Neutrophil (primary cell): ENCODE measurements at regions not wholly inside any gene's neighbourhood (a gene's known extent, or its start where the extent isn't known, plus 50 kb on each side); places are given as distances from the start of the nearest gene placed in this dataset.

Experiments used
- H3K27ac ChIP-seq: fragments of 200-600 bp; sonication (generic); 2 replicates; pipeline ENCODE4 v1.5.1; 2016; ENCODE audit warnings: mild to moderate bottlenecking, moderate library complexity
- H3K27me3 ChIP-seq: fragments of 200-600 bp; sonication (generic); 2 replicates; pipeline ENCODE4 v1.6.0; 2016; ENCODE audit warnings: mild to moderate bottlenecking
- H3K36me3 ChIP-seq: fragments of 200-600 bp; sonication (generic); 2 replicates; pipeline ENCODE4 v1.5.1; 2017
- H3K4me1 ChIP-seq, 2 experiments: fragments of 200-600 bp in 1 of 2; sonication (generic) in 1 of 2; 1 replicate in 1 of 2; 2 replicates in 1 of 2; pipeline versions ENCODE4 v1.5.1 to v1.6.1; 2013 to 2016; ENCODE audit warnings: low read depth in 1 of 2, low read length in 1 of 2, mild to moderate bottlenecking in 1 of 2, moderate library complexity in 1 of 2; ENCODE audit not compliant: control insufficient read depth in 1 of 2, insufficient read depth in 1 of 2
- H3K4me3 ChIP-seq, 2 experiments: fragments of 200-600 bp in 1 of 2; sonication (generic) in 1 of 2; 1 replicate in 1 of 2; 2 replicates in 1 of 2; pipeline ENCODE4 v1.5.1; 2013 to 2016; ENCODE audit warnings: low read depth in 1 of 2, low read length in 1 of 2, mild to moderate bottlenecking in 1 of 2, moderate library complexity in 1 of 2
- H3K9me3 ChIP-seq: fragments of 200-600 bp; sonication (generic); 2 replicates; pipeline ENCODE4 v1.5.1; 2016
- CTCF ChIP-seq: fragments of 200-600 bp; sonication (generic); IDR thresholded peaks from 2 replicates; pipeline ENCODE4 v1.5.1; 2016; ENCODE audit warnings: antibody characterized with exemption

- Histone ChIP-seq H3K27me3 (peaks cover 5% of the 10 kb centered on the region), H3K36me3 (no peaks in the 10 kb centered on the region), H3K4me3 (no peak overlapping the region), H3K9me3 (no peaks in the 10 kb centered on the region), H3K4me1 (no peaks in the 10 kb centered on the region), H3K27ac (no peak overlapping the region)
- TF ChIP-seq CTCF, result no peak
Observed at GRCh38 chr12:67523538-67523937, 125.0 kb upstream of the DYRK2 start.

- Histone ChIP-seq H3K4me3 (no peak overlapping the region), H3K4me1 (no peaks in the 10 kb centered on the region), H3K9me3 (no peaks in the 10 kb centered on the region), H3K27ac (no peak overlapping the region), H3K36me3 (no peaks in the 10 kb centered on the region), H3K27me3 (peaks cover 5% of the 10 kb centered on the region)
- no peak for TF ChIP-seq CTCF
Observed at GRCh38 chr12:67524861-67525616, 123.5 kb upstream of the DYRK2 start.

GRCh38 chr12:67525617-67525884 is 123.0 kb upstream of the DYRK2 start:
- H3K4me3 ChIP-seq, result no peak overlapping the region
- H3K36me3 ChIP-seq, result no peaks in the 10 kb centered on the region
- no peak for TF ChIP-seq CTCF
- peaks cover 5% of the 10 kb centered on the region for H3K27me3 ChIP-seq
- no peaks in the 10 kb centered on the region for H3K4me1 ChIP-seq
- no peaks in the 10 kb centered on the region for H3K9me3 ChIP-seq
- no peak overlapping the region for H3K27ac ChIP-seq

- H3K36me3 ChIP-seq, result no peaks in the 10 kb centered on the region
- H3K4me1 ChIP-seq, result no peaks in the 10 kb centered on the region
- peaks cover under 1% of the 10 kb centered on the region for H3K27me3 ChIP-seq
- H3K27ac ChIP-seq, result no peak overlapping the region
- H3K9me3 ChIP-seq, result no peaks in the 10 kb centered on the region
- no peak for TF ChIP-seq CTCF
- no peak overlapping the region for H3K4me3 ChIP-seq
Observed at GRCh38 chr12:67526129-67526528, 122.4 kb upstream of the DYRK2 start.

- H3K27ac ChIP-seq, result no peak overlapping the region
- no peaks in the 10 kb centered on the region for H3K27me3 ChIP-seq
- no peak overlapping the region for H3K4me3 ChIP-seq
- H3K36me3 ChIP-seq, result no peaks in the 10 kb centered on the region
- H3K4me1 ChIP-seq, result no peaks in the 10 kb centered on the region
- no peaks in the 10 kb centered on the region for H3K9me3 ChIP-seq
- TF ChIP-seq CTCF, result no peak
Observed at GRCh38 chr12:67531051-67531450, 117.5 kb upstream of the DYRK2 start.

GRCh38 chr12:67531501-67531900 is 117.0 kb upstream of the DYRK2 start:
- H3K36me3 ChIP-seq, result no peaks in the 10 kb centered on the region
- TF ChIP-seq CTCF, result no peak
- H3K4me3 ChIP-seq, result no peak overlapping the region
- no peaks in the 10 kb centered on the region for H3K9me3 ChIP-seq
- H3K4me1 ChIP-seq, result no peaks in the 10 kb centered on the region
- H3K27ac ChIP-seq, result no peak overlapping the region
- H3K27me3 ChIP-seq, result no peaks in the 10 kb centered on the region
